NCI-H1436 treated with DMSO at 0.1 percent for 48 hours (cell line): ENCODE measurements at regions not wholly inside any gene's neighbourhood (a gene's known extent, or its start where the extent isn't known, plus 50 kb on each side); places are given as distances from the start of the nearest gene placed in this dataset.

Experiments
- DNase-seq: peaks from one replicate; lab custom pipeline; 2025; lab: John Stamatoyannopoulos, UW

- DNase-seq: no peak
These were observed 201.4 kb downstream of the ZNF462 start for GRCh38 chr9:107064378-107064777.

DNA sequence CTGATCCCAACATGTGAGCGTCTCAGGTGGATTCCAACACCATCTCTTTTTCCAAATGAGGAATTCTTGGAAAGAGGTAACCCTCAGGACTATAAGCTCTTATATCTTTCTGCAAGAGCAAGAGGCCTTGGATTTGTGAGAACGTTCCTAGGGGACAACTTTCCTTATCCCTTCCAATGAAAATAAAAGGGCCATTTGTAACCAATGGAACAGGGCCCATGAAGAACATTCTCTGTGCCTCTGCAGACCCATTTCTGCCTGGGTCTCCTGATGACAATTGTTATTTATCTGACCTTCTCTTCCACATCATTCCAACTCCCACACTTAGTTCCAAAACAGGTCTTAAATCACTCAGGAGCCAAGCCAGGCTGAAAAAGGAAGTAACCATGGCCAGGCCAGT, 202.6 kb downstream of the ZNF462 start:
- no peak for DNase-seq

DNA sequence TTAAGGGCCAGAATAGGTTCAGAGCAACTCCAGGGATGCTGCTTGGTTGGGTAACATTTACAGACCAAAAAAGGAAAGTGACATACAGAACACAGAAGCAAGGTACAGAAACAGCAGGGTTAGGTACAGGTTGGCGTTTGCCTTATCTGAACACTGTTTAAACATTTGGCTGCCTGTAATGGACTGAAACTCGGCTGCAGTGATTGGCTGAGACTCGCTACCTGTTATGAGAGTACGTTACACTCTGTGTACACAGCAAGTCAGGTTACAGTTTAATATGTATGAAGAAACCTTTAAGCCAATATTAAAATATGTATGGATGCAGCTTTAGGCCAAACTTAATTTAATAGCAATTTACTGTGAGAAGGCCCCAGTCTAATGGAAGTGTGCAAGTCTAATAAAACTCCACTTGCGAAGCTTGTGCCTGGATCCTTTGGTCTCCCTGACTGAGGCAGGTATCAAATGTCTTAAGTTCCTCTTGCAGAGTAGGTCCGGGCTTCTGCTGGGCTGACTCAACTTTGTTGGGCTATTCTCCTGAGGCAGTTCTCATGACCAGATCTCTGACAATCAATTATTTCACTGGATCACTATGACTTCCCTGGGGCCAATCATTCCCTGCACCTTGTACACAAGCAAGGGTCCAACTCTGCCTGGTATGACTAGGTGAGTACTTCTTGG, 204.9 kb downstream of the ZNF462 start:
- DNase-seq: no peak

DNA sequence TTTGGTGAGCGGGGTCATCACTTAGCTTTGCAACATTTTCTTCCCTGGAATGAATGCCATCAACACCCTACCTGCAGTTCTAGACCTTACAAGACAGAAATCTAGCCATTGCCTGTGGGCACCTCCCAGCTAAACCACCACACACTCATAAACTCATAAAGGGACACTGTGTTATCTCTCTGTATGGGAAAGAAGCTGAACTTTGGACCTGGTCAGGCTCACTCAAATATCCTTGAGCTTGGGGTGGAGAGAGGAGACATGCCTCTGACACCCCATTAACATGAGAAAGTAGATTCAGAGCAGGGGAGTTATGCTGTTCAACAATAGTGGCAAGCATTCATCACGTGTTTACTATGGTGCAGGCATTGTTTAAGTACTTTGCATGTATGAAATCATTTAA, 205.6 kb downstream of the ZNF462 start:
- DNase-seq: no peak

- DNase-seq: no peak
These were observed 207.6 kb downstream of the ZNF462 start for GRCh38 chr9:107070586-107070985.

DNA sequence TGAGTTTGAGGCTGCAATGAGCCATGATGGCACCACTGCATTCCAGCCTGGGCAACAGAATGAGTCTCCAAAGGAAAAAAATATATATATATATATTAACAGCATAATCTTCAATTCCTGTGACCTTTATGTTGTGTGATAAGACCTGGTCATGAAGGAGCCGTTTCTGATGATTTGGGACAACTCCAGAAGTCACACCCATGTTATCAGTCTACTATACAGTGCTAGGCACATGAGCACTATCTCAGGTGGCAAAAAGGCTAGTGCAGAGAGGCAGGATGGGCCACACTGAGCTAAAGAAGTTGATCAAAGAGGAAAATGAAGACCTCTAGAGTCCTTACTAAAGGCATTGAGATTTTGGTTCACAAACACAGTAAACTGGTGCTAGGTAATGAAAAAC, 205.0 kb upstream of the RAD23B start:
- DNase-seq: no peak

GRCh38 chr9:107079589-107079988, 203.5 kb upstream of the RAD23B start:
- no peak for DNase-seq

GRCh38 chr9:107080130-107080529, 202.9 kb upstream of the RAD23B start:
- no peak for DNase-seq

DNA sequence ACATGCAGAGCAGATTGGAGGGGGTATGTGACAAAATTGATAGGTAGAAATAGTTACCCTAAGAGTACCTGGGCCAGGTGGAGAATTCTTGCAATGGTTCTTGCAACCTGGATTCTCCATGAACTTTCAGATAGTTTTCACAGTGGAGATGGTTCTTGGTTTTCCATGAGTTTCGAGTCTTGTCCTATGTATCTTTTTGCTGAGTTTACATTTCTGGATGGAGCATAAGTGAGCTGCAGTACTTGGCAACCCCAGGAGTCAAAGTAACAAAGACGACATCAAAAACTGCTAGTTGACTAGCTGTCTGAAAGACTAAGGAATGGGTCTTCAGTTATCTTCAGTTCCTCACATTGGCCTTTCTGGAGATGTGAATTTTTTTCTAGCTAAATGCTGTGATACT, 196.6 kb upstream of the RAD23B start:
- no peak for DNase-seq

DNA sequence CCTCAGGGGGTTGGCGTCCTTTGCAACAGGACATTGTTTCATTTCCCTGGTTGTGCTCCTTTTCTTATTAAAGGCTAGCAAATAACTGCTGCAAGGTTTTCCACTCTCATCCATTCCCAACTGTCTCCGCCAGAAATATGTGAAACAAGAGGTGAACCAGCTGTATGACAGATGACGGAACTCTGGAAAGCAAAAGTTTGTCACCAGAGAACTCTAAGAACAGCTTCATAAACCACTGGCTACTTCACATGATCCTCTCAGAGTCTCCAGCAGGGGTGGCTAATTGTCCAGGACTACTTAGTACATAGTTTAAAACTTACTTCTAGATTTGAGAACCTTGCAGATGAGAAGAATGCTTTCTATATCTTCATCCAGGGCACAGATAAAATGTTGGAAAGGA, 195.9 kb upstream of the RAD23B start:
- DNase-seq: no peak

GRCh38 chr9:107090218-107090617, 192.9 kb upstream of the RAD23B start:
- DNase-seq: peak; percentile 40

DNA sequence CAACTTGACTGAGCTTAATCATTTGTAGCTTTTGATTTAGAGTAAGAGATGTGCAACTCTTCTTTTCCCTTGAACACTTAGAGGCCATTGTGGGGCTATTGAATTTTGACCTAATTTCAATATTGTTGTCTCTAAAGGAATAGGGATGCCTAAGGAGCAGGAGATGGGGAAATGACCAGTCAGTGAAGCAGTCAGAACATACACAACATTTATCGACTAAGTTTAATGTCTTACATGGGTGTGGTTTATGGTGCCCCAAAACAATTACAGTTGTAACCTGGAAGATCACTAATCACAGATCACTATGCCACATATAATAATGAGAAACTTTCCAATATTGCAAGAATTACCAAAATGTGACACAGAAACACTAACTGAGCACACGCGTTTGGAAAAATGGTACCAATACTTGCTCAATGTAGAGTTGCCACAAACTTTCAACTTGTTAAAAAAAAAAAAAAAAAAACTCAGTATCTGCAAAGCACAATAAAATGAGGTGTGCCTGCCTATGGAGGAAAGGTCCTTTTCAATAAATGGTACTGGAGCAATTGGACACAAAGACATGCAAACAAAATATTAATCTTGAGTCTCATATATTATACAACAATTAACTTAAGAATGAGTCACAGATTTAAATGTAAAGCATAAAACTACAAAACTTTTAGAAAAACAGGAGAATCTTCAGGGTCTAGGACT, 189.6 kb upstream of the RAD23B start:
- no peak for DNase-seq

DNA sequence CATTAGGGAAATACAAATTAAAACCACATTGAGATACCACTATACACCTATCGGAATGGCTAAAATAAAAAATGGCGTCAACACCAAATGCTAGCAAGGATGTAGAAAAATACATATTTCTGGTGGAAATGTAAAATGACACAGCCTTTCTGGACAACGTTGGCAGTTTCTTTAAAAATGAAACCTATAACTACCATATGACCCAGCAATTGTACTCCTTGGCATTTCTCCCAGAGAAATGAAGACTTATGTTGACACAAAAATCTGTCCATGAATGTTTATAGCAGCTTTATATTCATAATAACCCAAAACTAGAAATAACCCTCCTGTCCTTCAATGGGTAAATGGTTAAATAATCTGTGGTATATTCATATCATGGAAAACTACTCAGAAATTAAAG, 188.7 kb upstream of the RAD23B start:
- DNase-seq: no peak

DNA sequence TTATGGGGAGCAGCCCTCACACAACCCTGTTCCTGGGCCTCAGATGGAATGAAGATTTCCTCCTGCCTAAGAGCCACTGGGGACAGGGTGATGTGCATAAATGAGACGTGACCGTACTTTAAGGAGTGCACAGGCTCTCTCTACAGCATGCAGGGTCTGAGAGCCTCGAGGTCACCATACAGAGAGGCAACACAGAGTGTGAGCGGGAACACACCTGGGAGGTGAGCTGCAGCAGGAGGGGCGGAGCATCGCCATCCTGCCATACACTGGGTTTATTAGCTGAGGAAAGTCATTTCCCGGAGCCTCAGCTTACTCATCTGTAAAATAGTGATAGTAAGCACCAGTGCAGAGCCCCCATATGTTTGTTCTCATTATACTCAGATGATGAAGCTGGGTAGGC, 182.5 kb upstream of the RAD23B start:
- DNase-seq: no peak

- no peak for DNase-seq
These were observed 181.1 kb upstream of the RAD23B start for GRCh38 chr9:107102011-107102410.

DNA sequence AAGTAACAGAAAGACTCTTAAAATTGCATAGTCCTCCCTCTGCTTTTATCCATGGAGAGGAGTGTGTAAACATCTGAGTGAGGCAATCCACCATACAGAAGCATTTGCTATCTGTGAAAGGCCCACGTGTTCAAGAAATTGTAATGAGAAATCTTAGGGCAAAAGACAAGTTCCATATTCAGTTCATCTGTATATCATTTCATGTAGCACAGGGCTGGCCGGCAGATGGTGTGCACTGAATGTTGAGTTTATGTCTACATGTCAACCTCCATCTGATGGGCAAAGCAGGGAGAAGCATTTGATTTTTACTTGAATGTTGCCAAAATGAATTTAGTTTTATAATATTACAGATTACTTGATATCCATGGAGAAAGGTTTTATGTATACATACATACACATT, 179.5 kb upstream of the RAD23B start:
- no peak for DNase-seq

DNA sequence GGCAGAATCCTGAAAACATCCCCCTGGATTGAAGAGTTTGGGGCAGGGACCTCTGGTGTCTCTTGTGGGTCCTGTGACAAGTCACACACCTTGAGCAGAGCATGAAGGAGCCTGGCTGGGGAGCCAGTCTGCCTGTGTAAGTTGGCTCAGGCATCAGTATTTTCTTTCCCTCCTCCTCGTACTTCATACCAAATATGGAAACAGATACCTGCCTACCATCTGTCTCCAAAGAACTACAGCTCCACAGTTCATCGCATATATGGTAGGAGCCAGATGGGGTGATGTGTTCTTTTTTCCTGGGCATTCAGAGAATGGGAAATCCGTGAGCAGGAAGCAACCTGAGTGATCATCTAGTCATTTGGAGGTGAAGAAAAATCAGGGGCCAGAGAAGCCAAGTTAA, 177.3 kb upstream of the RAD23B start:
- no peak for DNase-seq

- no peak for DNase-seq
These were observed 176.7 kb upstream of the RAD23B start for GRCh38 chr9:107106416-107106815.

DNA sequence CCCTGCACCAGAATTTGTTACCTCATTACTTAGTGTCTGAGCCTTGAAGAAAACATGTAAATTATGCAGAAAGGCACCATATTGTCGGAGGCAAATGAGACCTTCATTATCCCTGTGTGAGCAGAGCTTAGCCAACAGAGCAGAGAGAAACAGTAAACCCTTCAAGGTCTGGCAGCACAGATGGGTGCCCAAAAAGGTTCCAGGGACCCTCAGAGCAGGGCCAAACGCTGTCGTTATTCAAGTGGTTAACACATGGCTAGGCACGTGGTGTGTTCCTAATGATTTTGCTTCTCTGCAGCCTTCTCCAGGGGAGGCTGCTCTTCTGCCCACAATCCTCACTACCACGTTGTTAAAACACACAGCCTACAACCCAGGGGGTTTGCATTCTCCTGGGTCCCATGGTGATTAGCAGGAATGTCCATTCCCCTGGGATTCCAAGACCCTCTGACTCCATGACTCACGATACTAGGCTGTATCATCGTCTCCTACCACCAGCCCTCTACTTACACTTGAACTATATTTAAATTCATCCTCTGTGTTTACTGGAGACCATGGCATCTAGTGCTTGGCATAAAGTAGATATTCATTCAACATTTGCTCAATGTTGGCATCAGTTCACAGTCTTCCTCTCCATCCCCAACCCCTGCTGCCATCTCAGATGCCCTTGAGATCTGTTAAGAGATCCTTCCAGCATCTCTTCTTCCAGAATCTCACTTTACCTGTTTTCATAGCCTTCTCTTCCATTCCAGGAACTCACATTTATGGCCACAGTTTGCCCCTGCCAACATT, 174.5 kb upstream of the RAD23B start:
- DNase-seq: no peak

DNA sequence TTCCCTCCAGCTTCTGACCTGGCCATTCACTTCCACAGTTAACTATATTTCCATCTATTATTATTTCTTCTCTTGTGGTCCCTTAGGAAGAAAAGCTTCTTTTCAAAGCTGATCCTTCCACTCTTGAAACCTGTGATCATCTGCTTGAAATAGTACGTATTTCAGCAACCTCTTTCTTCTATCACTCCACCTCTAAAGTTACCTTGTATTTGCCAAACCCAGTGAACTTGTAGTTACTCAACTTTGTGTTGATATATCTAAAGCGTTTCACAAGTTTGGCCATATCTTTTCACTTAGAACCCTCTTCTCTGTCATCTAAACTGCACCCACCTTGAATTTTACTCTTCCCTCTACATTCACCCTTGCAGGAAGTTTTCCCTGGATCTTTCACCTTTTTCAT, 173.8 kb upstream of the RAD23B start:
- no peak for DNase-seq

- DNase-seq: no peak
These were observed 172.9 kb upstream of the RAD23B start for GRCh38 chr9:107110153-107110552.

GRCh38 chr9:107112707-107113243, 170.3 kb upstream of the RAD23B start:
- no peak for DNase-seq
